ENCODE measurements at regions not wholly inside any gene's neighbourhood (a gene's known extent, or its start where the extent isn't known, plus 50 kb on each side); places are given as distances from the start of the nearest gene placed in this dataset.

DNA sequence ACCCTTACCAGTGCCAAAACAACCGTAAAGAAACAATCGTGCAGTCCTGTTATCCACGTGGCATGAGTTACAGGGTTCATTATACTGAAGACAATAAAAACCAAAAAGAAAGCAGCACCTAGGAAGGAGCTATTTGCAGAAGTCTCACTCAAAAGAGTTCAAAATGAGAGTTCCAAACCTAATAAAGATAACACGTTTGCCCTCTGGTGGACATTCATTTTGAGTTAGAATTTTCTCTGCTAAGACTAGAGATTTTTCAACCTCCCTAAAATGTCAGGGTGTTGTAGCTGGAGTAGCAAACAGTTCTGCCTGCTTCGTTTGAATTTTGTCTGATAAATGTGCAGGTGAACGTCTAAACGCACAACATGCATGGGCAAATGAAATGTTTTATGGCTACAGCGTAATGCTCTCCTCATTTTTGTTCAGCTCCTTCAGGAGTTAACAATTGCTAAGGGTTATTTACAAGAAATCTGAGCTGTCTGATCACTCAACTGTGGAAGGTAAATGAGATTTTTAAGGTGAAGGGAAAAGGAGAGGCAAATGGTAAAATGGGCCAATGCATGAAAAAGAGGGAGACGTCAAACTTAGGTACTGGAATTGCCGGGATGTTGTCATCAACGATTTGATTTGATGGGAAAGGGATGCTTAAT lies 1067.9 kb upstream of the EEF2KMT start:
- Histone ChIP-seq H3K27ac (no peak overlapping the region), H3K9me3 (no peaks in the 10 kb centered on the region), H3K27me3 (no peaks in the 10 kb centered on the region), H3K4me1 (no peaks in the 10 kb centered on the region), H3K36me3 (no peaks in the 10 kb centered on the region), H3K4me3 (no peak overlapping the region)
- TF ChIP-seq POLR2A (IDR thresholded peaks at IDR 0.05): no peak
- TF ChIP-seq, protein P1, sequence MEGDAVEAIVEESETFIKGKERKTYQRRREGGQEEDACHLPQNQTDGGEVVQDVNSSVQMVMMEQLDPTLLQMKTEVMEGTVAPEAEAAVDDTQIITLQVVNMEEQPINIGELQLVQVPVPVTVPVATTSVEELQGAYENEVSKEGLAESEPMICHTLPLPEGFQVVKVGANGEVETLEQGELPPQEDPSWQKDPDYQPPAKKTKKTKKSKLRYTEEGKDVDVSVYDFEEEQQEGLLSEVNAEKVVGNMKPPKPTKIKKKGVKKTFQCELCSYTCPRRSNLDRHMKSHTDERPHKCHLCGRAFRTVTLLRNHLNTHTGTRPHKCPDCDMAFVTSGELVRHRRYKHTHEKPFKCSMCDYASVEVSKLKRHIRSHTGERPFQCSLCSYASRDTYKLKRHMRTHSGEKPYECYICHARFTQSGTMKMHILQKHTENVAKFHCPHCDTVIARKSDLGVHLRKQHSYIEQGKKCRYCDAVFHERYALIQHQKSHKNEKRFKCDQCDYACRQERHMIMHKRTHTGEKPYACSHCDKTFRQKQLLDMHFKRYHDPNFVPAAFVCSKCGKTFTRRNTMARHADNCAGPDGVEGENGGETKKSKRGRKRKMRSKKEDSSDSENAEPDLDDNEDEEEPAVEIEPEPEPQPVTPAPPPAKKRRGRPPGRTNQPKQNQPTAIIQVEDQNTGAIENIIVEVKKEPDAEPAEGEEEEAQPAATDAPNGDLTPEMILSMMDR (IDR thresholded peaks at IDR 0.05): peak in 1 of 6 experiments; percentile 9
- no peak for DNase-seq

DNA sequence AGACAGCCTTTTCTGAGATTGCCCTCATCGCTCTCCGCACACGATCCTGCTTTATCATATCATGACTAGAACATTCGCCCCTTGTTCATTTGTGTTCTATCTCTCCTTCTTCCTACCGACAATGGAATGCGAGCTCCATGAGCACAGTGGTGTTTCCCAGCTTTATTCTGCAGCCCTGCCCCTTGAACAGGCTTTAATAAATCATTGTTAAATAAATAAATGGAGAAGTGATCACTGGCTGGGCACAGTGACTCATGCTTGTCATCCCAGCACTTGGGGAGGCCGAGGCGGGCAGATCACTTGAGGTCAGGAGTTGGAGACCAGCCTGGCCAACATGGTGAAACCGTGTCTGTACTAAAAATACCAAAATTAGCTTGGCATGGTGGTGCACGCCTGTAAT lies 1063.3 kb upstream of the EEF2KMT start:
- H3K36me3 ChIP-seq: no peaks in the 10 kb centered on the region
- no peaks in the 10 kb centered on the region for H3K9me3 ChIP-seq
- H3K4me3 ChIP-seq: no peak overlapping the region
- TF ChIP-seq, protein P1 (IDR thresholded peaks at IDR 0.05): no peak
- TF ChIP-seq POLR2A (IDR thresholded peaks at IDR 0.05): no peak
- no peak overlapping the region for H3K27ac ChIP-seq
- no peaks in the 10 kb centered on the region for H3K4me1 ChIP-seq
- no peaks in the 10 kb centered on the region for H3K27me3 ChIP-seq
- DNase-seq: no peak

DNA sequence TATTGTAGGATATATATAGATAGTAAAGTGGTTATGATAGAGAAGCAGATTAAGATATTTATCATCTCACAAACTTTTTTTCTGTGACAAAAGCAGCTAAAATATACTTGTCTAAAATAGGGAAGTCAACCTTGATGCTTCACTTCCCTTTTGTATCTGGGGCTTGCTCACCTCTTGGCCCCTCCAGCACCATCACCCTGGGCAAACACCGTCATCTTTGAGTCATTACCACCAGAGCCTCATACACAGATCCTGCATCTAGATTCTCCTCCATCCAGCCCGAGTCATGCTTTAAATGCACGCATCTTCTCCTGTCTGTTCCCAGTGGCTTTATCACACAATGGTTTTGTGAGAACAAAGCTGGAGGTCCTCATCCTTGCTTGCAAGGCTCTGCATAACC lies 1062.7 kb upstream of the EEF2KMT start:
- Histone ChIP-seq H3K4me3 (no peak overlapping the region), H3K9me3 (no peaks in the 10 kb centered on the region), H3K4me1 (no peaks in the 10 kb centered on the region), H3K27ac (no peak overlapping the region), H3K27me3 (no peaks in the 10 kb centered on the region), H3K36me3 (no peaks in the 10 kb centered on the region)
- no peak for DNase-seq
- TF ChIP-seq, protein P1 (IDR thresholded peaks at IDR 0.05): no peak
- TF ChIP-seq POLR2A (IDR thresholded peaks at IDR 0.05): no peak

DNA sequence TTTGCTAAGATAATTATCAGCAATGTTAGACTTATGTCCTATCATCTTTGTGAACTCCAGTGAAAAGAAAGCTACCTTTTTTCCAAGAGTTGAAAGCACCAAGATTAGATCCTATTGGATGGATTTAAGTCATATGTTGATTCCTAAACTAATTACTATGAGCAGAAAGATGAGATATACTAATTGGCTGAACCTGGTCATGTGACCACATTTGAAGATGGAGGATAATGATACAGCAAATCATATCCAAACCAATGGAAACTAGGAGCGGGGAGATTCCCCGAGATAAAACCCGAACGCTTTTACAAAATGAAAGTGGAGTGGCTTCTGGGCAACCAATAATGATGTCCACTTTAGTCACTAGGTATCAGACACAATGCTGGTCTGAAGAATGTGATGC lies 1060.2 kb upstream of the EEF2KMT start:
- H3K4me1 ChIP-seq: no peaks in the 10 kb centered on the region
- H3K9me3 ChIP-seq: no peaks in the 10 kb centered on the region

DNA sequence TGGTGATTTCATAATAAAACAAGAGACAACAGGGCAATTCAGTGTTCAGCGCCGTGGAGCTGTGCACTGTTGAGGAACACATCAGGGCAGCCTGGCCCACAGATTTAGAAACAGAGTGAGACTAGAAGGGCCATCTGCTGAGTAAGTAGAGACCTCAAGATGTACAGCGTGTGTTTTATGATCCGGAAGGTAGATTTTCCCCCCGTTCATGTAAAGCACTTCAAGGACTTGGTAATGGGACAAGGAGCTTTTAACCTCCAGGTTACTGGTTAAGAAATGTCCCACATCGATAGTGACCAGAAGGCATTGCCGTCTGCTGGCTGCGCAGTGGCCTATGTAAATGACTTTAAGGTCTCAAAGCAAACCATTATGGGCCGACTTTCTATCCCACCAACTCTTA lies 1057.7 kb upstream of the EEF2KMT start:
- Histone ChIP-seq H3K4me1 (no peaks in the 10 kb centered on the region), H3K36me3 (no peaks in the 10 kb centered on the region), H3K27me3 (no peaks in the 10 kb centered on the region), H3K27ac (no peak overlapping the region), H3K9me3 (no peaks in the 10 kb centered on the region), H3K4me3 (no peak overlapping the region)
- DNase-seq: no peak
- TF ChIP-seq, protein P1 (IDR thresholded peaks at IDR 0.05): no peak
- TF ChIP-seq POLR2A (IDR thresholded peaks at IDR 0.05): no peak

More for the DNA sequence above, 1060.2 kb upstream of the EEF2KMT start:
- DNase-seq: no peak
- H3K36me3 ChIP-seq: no peaks in the 10 kb centered on the region
- TF ChIP-seq, protein P1 (IDR thresholded peaks at IDR 0.05): no peak
- no peak for TF ChIP-seq POLR2A (IDR thresholded peaks at IDR 0.05)
- no peaks in the 10 kb centered on the region for H3K27me3 ChIP-seq
- H3K27ac ChIP-seq: no peak overlapping the region
- no peak overlapping the region for H3K4me3 ChIP-seq

DNA sequence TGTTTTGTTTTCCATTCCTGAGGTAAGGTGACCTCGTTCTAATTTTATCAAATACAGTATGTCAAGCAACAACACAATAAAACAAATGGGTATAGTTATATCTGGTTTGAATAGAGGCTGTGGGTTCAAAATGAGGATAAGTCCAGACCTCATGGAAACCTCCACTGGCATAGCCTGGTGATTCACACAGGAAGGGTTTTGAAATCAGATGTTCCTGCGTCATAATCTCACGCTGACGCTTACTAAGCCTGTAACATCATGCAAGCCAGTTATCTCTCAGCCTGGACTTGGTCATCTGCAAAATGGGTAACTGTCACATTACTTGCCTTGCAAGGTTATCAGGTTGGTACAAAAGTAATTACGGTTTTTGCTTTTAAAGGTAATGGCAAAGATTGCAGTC lies 1056.3 kb upstream of the EEF2KMT start:
- Histone ChIP-seq H3K36me3 (no peaks in the 10 kb centered on the region), H3K4me1 (no peaks in the 10 kb centered on the region), H3K27ac (no peak overlapping the region), H3K4me3 (no peak overlapping the region), H3K27me3 (no peaks in the 10 kb centered on the region), H3K9me3 (no peaks in the 10 kb centered on the region)
- no peak for TF ChIP-seq POLR2A (IDR thresholded peaks at IDR 0.05)
- TF ChIP-seq, protein P1 (IDR thresholded peaks at IDR 0.05): no peak
- DNase-seq: no peak
